Nucleus accumbens (tissue), 56 donors: ENCODE measurements at regions not wholly inside any gene's neighbourhood (a gene's known extent, or its start where the extent isn't known, plus 50 kb on each side); places are given as distances from the start of the nearest gene placed in this dataset.

Experiments
- DNase-seq, 56 donors: peaks; one replicate each; lab custom pipeline; 2025; lab: John Stamatoyannopoulos, UW

DNA sequence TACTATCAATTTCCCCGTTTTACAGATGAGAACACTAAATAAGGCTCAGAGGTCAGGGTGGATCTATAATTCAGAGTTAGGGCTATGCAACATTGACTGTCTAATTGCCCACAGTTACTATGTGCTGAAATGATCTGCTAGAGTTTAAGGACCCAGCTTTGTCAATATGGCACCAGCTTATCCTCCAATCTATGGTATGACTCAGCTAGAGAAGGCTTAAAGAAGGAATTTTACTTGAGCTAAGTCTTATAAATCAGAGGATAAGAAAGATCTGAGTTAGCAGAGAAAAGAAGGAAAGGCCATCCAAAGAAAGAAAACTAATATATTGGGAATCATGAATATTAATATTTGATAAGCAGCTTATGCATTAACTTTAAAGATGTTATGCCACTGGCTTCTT lies 78.1 kb downstream of the ASB9 start:
- DNase-seq = no peak

DNA sequence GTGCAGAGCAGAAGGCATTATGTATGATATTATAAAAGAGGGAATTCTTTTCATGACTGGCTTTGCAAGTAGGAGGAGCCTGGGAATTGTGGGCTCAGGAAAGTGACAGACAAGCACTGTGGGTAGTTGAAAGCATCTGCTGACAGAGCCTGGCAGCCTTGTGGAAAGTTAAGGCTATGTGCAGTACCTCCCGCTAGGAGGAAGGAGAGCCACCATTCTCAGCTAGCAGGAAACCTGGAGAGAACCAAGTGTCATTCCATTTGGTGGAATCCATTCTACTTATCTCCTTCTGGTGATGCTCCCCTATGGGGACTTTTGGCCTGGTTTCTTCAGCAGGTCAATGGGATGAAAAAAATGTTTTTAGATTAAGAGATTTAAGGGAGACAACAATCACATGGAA lies 81.8 kb downstream of the ASB9 start:
- no peak for DNase-seq

DNA sequence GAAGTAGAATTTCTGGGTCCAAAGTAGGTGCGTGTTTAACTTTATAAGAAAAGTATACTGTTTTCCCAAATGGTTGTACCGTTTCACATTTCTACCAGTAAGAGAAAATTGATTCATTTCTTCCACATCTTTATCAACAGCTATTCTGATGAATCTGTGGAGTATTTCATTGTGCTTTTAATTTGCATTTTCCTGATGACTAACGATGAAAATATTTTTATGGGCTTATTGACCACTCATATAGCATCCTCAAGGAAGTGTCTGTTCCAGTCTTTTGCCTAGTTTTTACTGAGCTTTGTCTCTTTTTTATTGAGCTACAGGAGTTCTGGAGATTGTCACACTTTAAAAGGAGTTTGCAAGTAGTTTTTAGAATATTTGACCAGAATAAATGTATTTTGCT lies 92.6 kb downstream of the ASB9 start:
- DNase-seq = no peak

DNA sequence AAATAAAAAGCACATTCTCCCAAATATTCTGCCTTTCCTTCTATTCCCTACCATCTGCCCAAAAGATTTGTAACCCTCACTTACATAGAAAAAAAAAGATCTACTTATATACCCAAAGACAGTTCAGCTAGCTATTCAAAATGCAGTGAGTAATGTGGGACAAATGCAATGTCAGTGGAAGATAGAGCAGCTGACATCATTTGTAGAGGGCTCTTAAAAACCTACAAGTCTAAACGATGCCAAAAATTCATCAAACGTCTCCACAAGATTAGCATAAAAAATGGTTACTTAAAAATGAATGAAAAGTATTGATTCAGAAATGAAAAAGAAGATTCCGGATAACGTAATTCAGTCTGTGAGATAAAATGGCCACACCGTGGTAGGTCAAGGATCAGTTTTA lies 96.5 kb downstream of the ASB9 start:
- DNase-seq = no peak

DNA sequence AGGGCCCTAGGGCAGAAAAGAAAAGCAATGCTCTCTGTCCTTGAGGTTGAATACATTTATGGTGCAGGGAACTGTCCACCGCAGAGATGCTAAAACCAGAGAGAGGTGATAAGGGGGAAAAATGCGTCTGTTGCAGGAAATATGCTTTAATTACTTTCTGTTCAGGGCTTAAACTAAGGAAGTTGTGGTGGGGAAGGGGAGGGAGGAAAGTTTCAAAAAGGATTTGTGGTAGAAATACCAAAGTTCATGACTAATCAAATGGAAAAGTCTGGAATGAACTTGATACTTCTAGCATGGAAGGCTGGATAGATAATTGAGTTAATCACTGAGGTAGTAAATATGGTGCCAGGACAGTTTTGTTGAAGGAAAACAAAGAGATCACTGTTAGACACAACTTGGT lies 99.0 kb downstream of the ASB9 start:
- no peak for DNase-seq

DNA sequence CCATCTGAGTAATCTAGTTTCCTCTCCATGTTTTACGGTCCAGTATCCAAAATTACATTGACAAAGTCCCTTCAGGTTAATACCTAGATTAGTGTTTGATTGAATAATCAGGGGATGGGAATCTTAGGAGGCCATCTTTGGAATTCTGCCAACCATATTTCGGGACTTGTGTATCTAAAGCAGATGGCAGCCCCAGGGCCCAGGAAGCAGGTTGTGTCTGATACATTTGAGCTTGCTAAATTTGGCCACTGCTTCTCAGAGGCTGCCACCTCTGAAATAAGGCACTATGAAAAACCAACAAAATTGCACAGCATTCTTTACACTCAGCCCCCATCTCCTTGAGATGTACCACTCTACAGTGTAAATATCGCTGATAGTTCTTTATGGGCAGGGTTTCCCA lies 102.1 kb downstream of the ASB9 start:
- no peak for DNase-seq

DNA sequence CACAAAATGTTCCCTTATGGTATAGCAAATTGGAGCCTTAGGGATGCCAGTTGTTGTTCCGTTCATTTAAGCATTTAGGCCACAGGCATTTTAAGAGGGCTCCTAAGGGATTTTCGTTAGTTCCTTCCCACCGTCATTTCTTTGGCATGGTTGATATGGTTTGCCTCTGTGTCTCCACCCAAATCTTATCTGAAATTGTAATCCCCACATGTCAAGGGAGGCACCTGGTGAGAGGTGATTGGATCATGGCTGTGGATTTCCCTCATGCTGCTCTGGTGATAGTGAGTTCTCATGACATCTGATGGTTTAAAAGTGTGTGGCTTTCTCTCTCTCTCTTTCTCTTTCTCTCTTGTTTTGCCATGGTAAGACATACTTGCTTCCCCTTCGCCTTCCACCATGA lies 104.1 kb downstream of the ASB9 start:
- DNase-seq = no peak

DNA sequence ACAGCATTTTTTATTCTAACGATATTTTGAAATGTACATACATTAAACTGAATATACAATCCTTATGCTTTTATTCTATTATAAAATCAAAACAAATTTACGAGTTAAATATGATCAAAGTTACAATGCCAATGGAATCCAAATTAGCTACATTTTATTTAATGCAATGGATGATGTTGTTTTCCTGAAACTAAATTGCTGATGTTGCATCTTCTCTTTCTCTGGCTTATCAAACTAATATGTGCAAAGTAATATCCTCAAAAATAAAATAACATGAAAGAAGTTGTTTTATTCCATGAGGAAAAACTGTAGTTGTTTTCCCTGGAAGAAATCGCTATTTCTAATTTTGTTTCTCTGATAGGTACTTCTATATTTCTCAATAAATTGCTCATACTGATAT lies 106.8 kb downstream of the ASB9 start:
- no peak for DNase-seq

DNA sequence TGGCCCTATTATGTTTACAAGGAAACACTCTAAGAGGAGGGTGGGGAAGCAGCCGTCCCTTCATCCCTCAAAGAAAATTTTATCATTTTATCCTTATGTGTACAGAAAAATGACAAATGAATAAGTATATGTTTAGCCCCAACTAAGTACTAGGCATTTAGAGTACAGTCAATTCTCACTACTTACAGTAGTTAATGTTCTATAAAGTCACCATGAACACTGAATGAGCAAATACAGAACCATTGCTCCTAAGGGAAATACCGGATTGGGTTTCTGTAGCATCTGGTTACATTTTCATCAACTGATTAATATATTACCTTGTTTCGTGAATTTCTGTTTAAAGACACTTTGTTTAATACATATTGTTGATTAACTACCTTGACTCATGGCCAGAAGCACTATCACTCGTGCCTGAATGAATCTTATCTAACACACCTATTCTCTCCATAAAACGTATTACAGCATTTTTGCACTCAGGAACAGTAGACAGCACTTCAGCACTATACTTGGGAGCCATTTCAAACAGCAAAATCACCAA lies 109.3 kb downstream of the ASB9 start:
- DNase-seq = no peak

DNA sequence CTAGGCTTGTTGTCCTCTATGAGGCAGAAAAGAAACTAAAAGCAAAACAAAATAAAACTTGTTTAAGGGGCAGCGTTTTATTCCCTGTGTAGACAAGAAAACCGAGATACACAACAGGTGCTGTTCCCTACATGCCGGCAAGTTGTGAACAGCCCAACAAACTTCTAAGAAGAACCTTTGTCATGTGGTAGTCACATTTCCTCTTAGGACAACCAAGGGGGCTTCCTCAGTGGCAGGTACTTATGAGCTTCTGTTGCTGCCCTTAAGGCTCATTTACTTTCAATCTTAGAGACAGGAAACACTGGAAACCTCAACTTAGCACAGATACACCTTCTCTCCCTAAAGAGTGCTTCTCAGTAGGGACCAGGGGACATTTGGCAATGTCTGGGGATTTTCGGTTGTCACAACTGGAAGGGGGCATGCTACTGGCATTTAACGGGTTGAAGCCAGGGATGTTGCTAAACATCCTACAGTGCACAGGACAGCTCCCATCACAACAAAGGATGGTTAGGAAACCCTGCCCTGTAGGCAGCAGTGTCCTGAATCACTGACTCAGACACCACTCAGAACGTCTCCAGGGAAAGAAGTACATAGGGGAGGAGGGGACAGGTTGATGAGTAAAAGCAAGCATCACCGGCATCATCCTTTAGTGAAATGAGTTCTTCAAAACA lies 111.0 kb downstream of the ASB9 start:
- DNase-seq = no peak

DNA sequence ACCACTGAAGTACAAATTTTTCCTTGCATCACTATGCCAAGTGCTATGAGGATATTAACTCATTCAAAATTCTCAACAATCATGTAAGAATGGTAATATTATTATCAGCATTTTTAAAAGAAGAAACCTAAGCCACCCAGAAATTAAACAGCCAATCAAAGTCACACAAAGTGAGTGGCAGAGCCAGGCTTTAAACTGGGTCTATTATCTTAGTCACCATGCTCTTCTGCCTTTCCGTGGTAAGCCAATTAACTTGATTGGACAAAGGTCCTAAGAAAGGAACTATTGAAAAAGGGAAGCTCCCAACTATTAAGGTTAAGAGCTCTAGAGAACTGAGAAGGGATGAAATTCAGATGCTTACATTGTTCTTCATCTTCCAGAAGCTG lies 111.5 kb downstream of the ASB9 start:
- no peak for DNase-seq

DNA sequence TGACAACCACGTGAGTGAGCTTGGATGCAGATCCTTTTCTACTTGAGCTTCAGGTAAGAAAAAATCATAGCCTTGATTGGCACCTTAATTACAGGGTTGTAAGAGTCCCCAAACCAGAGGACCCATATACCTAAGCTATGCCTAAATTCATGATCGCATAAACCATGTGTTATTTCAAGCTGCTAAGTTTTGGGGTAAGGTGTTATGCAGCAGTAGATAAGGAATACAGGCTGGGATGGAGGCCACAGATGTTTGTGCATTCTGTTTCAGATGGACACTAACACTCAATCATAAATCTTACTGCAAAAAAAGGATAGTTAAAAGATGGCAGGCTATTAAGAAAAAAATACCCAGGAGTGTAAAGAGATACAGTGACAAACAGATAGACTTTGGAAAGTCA lies 112.3 kb downstream of the ASB9 start:
- no peak for DNase-seq

DNA sequence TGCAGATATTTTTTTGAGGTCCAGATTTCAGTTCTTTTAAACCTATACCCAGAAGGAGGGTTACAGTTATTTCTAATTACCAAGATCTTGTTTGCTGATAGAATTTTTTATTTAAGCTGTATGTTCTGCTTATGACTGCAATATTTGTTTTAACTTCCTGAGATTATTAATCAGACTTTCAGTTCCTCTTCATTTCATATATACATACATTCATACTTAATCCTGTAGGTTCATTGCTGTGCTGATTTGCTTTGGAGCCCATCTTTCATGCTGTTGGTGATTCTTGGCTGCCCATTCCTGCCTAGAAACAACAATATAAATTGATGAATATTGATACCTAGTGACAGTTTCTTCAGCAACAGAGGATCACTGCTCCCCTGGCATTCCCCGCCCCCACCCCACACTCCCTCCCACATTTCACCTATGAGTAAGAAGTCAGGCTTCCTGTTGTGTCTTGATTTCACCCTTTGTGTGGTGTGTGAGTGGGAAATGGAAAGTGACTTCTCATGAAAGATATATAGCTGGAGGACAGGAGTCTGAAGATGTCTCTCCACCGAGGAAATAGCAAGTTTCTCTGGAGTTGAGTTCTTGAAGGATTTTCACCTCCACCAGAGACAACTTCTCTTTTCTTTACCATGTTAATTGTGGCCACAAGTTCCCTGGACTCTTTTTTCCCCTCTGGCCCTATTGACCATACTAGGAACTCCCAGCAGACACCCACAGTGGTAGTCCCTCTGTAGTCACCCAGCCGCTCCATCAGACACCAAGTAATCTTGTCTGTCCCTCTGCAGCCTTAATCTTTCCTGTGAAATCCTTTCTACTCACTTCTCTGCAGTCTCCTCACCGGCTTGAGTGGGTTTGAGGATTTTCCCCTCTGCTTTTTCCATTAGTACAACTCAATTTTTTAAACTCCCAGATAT lies 118.4 kb downstream of the ASB9 start:
- no peak for DNase-seq

DNA sequence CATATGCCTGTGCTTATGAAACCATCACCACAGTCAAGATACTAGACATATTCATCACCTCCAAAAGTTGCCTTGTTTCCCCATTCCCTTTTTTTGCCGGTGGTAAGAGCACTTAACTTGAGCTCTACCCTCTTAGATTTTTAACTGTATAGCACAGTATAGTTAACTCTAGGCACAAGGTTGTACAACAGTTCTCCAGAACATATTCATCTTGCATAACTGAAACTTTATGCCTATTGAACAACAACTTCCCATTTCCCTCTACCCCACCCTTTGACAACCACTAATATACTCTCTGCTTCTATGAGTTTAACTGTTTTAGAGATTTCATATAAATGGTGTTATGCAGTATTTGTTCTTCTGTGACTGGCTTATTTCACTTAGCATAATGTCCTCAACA lies 119.3 kb downstream of the ASB9 start:
- DNase-seq = no peak

DNA sequence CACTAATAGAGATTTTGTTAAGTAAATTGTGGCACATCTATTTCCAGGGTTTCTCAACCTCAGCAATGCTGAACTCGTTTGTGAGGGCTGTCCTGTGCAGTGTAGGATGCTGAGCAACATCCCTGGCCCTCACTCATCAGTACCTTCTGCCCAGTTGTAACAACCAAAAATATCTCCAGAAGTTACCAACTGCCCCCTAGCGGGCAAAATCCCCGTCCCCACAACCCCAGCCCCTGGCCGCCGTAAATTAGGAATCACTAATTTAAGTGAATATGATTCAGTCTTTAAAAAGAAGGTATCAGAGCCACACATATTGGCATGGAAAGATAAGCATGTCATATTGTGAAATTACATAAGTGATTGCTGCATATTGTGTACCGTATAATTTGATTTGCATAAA lies 123.4 kb downstream of the ASB9 start:
- peak in 1 of 56 donors; percentile 0 for DNase-seq

DNA sequence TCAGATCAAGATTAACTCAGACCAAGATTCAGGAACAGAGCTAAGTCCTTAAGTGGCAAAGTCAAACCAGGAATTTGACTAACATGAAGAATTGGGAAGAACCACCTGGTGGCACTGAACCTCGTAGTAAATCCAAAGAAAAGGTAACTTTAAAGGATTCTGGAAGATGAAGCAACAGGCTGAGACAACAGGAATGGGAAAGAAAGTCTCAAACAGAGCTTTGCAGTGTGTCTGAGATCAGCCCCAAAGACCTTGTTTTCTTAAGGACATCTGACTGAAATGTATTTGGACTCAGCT lies 126.1 kb downstream of the ASB9 start:
- peak in 1 of 56 donors; percentile 0 for DNase-seq

DNA sequence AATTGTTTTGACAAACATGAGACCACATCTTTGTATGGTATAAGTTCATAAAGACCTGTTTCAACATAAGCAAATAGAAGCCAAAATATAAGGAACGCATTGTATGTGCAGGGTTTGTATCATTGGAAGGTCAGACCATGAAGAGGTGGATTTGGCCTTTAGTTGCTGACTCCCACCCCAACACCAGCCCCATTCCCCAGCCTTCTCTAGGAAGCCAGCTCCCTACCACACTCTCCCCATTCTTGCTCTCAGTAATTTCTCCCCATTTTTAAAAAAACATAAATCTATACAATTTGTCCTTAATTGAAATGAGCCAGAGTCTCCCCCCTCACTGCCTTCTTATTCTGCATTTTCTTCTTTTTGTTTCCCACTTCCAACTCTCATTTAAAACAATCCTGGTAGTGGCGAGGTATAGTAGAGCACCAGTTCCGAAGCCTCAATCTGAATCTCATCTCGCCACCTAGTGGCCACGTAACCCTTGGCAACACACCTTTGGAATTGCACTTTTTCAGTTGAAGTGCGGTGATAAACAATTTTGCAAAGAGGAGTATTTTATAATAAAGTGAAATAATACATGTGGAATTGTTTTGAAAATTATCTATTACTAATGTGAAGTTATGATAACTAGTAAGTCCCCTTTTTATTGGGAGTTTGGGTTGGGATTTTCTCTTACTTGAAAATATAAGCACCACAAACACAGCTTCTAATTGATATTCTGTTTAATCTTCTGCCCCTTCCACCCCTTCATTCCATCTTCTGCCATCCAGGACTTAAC lies 126.6 kb downstream of the ASB9 start:
- DNase-seq = peak in 32 of 56 donors; percentile 0 to 59 (median 2)

DNA sequence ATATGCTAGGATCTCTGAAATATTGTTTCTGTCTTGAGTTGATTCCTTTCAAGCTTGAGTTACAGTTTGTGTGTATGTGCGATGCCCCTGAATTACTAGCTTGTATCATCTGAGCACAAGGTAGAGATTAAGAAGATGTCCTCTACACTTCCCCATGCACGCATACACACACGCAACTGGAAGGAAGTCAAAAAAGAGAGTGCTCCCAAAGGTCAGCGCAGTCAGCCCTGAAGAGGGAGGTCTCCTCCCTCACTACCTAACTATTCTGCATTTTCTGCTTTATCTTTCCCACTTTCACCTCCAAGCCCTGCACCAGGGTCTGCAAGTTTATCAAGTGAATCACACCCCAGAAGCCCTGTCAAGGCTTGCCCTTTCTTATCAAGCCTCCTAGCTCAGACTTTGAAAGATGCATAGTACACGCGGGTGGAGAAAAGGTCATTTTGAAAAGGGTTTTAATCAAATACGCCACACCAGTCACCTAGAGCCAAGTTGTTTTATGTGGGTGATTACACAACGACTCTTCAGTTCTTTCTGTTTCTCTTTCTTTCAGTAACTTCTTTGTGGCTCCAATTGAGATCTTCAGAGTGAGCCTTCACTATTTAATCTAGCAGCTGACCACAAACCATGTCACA lies 127.7 kb downstream of the ASB9 start:
- no peak for DNase-seq

DNA sequence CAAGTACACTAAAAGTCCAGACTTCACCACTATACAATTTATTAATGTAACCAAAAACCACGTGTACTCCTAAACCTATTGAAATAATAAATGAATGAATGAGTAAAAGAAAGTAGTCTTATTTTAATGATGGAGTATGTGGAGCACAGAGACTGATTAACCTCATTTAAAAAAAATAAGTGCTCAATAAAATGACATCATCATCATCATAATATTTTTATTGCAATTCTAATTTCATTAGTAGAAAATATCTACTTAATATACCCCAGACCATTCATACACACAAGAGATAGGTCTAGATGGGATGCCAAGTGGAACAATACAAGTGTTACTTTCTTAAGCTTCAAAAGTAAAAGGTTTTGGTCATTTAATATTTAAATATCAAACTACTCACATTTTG lies 133.1 kb downstream of the ASB9 start:
- no peak for DNase-seq

DNA sequence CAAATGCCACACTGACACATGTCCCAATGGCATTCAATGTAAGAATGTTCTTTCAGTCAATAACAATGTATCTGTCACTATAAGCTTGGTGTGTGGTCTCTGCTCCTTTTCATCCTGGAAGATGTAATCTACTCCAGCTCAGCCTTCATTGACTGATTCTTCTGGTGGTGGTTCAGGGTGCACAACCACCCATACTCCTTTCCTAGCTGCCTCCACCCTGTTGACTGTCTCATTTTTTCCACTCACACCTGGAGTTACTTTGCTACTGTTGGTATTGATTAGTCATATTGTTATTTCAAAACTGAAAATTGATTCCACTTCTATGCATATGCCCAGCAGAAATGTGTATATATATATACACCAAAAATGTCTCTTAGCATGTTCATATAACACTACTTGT lies 140.5 kb downstream of the ASB9 start:
- no peak for DNase-seq

DNA sequence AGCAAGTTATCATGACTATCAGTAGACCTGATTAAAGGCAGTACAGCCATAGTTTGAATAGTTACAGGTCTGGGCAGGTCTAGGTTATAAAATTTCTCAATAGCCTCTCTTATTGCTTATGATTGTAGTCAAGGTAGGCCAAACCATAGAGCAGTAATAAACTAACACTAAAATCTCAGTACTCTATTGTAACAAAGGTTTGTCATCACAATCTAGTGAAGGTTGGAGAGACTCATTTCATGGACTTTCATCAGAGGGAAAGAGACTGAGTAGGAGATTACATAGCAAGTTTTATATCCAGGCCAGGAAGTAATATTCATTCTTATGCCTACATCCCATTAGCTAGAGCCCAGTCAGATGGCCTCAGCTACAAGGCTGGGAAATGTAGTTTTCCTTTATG lies 141.0 kb downstream of the ASB9 start:
- no peak for DNase-seq
